ENCODE measurements at regions not wholly inside any gene's neighbourhood (a gene's known extent, or its start where the extent isn't known, plus 50 kb on each side); places are given as distances from the start of the nearest gene placed in this dataset. TPM values are rescaled to one million over a fixed set of nuclear protein-coding genes. Genes with fewer than 3 reads are reported as not detected.

Small RNA genes in the stretch of these regions (small RNA-seq; reads per million reads assigned to genes)
- not detected for gene MIR4418 (ENCODE audit: low read depth)

Data from mesenchymal stem cell (in vitro differentiated cells and primary cell).